Activated B cell treated with CpG ODN at 0.5 μM for 24 hours (primary cell): ENCODE measurements at regions not wholly inside any gene's neighbourhood (a gene's known extent, or its start where the extent isn't known, plus 50 kb on each side); places are given as distances from the start of the nearest gene placed in this dataset.

Experiments used
- ATAC-seq: fragments of 200-7000 bp; cut with Tn5 transposase; one replicate; pipeline ENCODE4 v1.10.0; 2021; ENCODE audit warnings: low read depth, mild to moderate bottlenecking, moderate library complexity
- CTCF ChIA-PET: fragments of 350-600 bp; sonication (Branson Sonifier 250); formaldehyde crosslinking; loops from one replicate; lab custom pipeline; 2021; ENCODE audit warnings: antibody characterized with exemption; lab: Charles Lee
- POLR2A ChIA-PET: fragments of 350-600 bp; sonication (Branson Sonifier 250); formaldehyde crosslinking; loops from one replicate; lab custom pipeline; 2021; ENCODE audit warnings: antibody characterized with exemption; lab: Charles Lee
- DNase-seq: peaks from one replicate; pipeline ENCODE4 v3.0.0; 2022
- H3K27ac Mint-ChIP-seq: one replicate; pipeline ENCODE4 v1.8.0; 2020; ENCODE audit warnings: mixed read lengths
- H3K27me3 Mint-ChIP-seq: one replicate; pipeline ENCODE4 v1.8.0; 2021; ENCODE audit warnings: mixed read lengths
- H3K36me3 Mint-ChIP-seq: one replicate; pipeline ENCODE4 v1.8.0; 2021; ENCODE audit warnings: low read depth, mixed read lengths
- H3K4me1 Mint-ChIP-seq: one replicate; pipeline ENCODE4 v1.8.0; 2021; ENCODE audit warnings: mixed read lengths
- H3K4me3 Mint-ChIP-seq: one replicate; pipeline ENCODE4 v1.8.0; 2020; ENCODE audit warnings: mild to moderate bottlenecking, mixed read lengths
- H3K9me3 Mint-ChIP-seq: one replicate; pipeline ENCODE4 v1.8.0; 2020; ENCODE audit warnings: mixed read lengths
- CTCF ChIP-seq: fragments of 200-600 bp; IDR thresholded peaks from one replicate; pipeline ENCODE4 v1.8.0; 2022; ENCODE audit warnings: antibody characterized with exemption, mild to moderate bottlenecking
- intact Hi-C: fragments of 100-400 bp; cut with micrococcal nuclease; formaldehyde crosslinking; loops from one replicate; pipeline ENCODE4 v1.15.1; 2024

DNA sequence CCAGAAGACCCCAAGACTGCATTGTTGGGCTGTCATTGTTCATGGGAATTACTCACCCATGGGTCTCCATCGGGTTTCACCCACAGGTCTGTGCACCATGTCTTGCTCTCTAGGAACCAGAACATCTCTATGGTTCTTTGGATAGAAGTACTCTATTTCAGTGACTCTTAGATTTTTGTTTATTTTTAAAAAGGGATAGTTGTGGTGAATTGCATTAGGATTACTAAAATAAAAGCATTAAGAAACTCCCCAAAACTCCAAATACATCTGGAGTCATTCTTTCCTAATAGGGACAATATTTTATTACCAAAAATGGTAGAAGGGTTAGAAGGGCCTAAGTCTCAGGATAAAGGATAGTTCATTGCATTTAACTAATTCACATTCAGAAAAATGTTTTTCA lies 166.9 kb upstream of the TNFAIP3 start:
- H3K9me3 Mint-ChIP-seq = no peaks in the 10 kb centered on the region
- DNase-seq (no peak), ATAC-seq (no peak)
- ChIA-PET CTCF (interaction anchor here (1.8 kb wide), 1 partner anchor 305 kb away, joined by 9 read pairs; no protein-coding TSS in a partner anchor), POLR2A (no interaction called here)
- H3K4me1 Mint-ChIP-seq = peaks cover 15% of the 10 kb centered on the region
- no peaks in the 10 kb centered on the region for H3K36me3 Mint-ChIP-seq
- intact Hi-C loops = no loop called here
- TF ChIP-seq CTCF = no peak
- H3K4me3 Mint-ChIP-seq = no peak overlapping the region
- H3K27ac Mint-ChIP-seq = no peak overlapping the region
- H3K27me3 Mint-ChIP-seq = peaks cover 5% of the 10 kb centered on the region

DNA sequence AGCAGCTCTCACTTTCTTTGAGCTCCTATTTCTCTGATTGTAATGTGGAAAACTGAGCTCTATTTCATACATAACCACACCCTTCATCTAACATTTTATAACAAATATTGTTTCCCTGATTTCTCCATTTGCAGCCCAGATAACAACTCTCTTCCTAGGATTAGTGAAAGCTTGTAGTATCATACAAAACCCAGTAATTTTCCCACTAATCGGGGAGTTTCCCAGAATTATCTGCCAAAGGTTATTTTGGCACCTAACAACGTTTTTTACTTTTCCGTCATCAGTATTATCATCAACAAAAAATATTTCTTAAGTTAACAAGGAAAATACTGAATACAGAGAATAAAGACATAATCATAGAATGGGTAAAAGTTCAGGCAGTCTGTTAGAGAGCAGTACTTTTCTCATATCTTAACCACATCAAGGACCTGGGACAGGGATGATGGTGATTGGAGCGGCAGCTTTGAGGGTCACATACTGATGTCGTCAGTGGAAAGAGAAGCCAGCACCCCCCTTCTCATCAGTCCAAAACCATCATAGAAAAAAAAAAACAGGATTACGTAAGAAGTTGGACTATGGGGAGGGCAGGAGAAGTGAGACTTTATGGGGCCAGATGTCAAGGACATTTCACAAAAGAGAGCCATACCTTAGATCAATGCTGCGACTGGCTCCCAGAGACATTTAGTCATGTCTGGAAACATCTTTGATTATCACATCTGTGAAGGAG lies 166.1 kb upstream of the TNFAIP3 start:
- DNase-seq (no peak), ATAC-seq (no peak)
- H3K4me1 Mint-ChIP-seq = peaks cover 22% of the 10 kb centered on the region
- no peak overlapping the region for H3K27ac Mint-ChIP-seq
- ChIA-PET CTCF (no interaction called here), POLR2A (no interaction called here)
- TF ChIP-seq CTCF = no peak
- no peaks in the 10 kb centered on the region for H3K36me3 Mint-ChIP-seq
- no peak overlapping the region for H3K4me3 Mint-ChIP-seq
- no peaks in the 10 kb centered on the region for H3K9me3 Mint-ChIP-seq
- H3K27me3 Mint-ChIP-seq = no peaks in the 10 kb centered on the region
- intact Hi-C loops = no loop called here

DNA sequence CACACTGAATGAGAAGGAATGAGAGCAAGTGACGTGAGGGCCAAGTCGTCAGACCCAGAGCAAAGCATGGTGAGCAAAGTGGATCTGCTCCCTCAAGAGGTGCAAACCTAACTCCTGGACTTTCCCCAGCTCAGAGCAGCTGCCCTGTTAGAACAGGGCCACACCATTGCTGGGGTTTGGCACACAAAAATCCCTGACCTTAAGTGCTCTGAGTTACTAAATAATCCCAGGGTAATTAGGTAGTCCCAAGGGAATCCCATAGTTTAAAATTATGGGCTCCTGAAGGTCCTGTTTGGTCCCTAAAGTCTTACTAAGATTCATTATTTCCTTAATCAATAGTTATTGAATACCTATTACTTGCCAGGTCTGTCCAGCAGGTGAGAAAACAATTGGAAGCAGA lies 165.1 kb upstream of the TNFAIP3 start:
- Mint-ChIP-seq H3K9me3 (no peaks in the 10 kb centered on the region), H3K27me3 (no peaks in the 10 kb centered on the region), H3K27ac (no peak overlapping the region), H3K4me3 (no peak overlapping the region), H3K36me3 (no peaks in the 10 kb centered on the region), H3K4me1 (peaks cover 32% of the 10 kb centered on the region)
- ChIA-PET POLR2A (no interaction called here), CTCF (no interaction called here)
- TF ChIP-seq CTCF = no peak
- DNase-seq = no peak
- ATAC-seq = no peak
- intact Hi-C loops = no loop called here

DNA sequence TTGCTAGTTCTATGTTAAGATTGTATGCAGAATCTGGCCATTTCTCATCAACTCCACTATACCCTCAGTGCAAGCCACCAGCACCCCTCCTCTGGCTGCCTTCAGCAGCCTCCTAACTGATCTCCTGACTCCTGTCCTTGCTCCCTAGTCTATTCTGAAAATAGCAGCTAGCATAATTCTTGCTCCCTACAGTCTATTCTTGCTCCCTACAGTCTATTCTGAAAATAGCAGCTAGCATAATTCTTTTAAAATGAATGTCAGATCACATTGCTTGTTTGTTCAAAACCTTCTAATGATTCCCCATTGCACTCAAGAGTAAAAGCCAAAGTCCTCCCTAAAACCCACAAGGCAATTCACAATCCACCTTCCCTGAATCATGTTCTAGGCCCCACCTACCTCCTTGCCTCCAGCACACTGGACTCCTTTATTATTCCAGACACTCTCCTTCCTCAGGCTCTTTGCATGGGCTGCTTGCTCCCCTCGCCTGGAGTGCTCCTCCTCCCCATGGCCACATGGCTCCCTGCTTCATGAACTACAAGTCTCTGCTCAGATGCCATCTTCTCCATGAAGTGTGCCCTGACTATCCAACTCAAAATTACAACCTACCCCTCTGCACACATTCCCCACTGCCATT lies 164.2 kb upstream of the TNFAIP3 start:
- ChIA-PET CTCF (no interaction called here), POLR2A (no interaction called here)
- H3K36me3 Mint-ChIP-seq = no peaks in the 10 kb centered on the region
- intact Hi-C loops = no loop called here
- no peak overlapping the region for H3K4me3 Mint-ChIP-seq
- no peak for TF ChIP-seq CTCF
- DNase-seq (no peak), ATAC-seq (no peak)
- H3K27ac Mint-ChIP-seq = no peak overlapping the region
- no peaks in the 10 kb centered on the region for H3K9me3 Mint-ChIP-seq
- H3K27me3 Mint-ChIP-seq = no peaks in the 10 kb centered on the region
- peaks cover 42% of the 10 kb centered on the region for H3K4me1 Mint-ChIP-seq

GRCh38 chr6:137704802-137705159 lies 162.3 kb upstream of the TNFAIP3 start:
- Mint-ChIP-seq H3K4me3 (no peak overlapping the region), H3K36me3 (no peaks in the 10 kb centered on the region), H3K27me3 (no peaks in the 10 kb centered on the region), H3K4me1 (peaks cover 44% of the 10 kb centered on the region), H3K9me3 (no peaks in the 10 kb centered on the region), H3K27ac (no peak overlapping the region)
- DNase-seq (no peak), ATAC-seq (no peak)
- ChIA-PET CTCF (interaction anchor here (0.7 to 3.8 kb wide), 12 partner anchors 95 to 303 kb away, joined by 3 to 33 read pairs (median 6); partner anchors contain the start of gene TNFAIP3), POLR2A (interaction anchor here (1.2 kb wide), 1 partner anchor 242 kb away, joined by 3 read pairs; no protein-coding TSS in a partner anchor)
- intact Hi-C loops = loop anchor here (1.0 kb wide), 4 partner anchors 43 to 405 kb away; no protein-coding TSS in a partner anchor
- no peak for TF ChIP-seq CTCF
